Astrocyte of the cerebellum (primary cell): ENCODE measurements at regions not wholly inside any gene's neighbourhood (a gene's known extent, or its start where the extent isn't known, plus 50 kb on each side); places are given as distances from the start of the nearest gene placed in this dataset.

Source experiments
- DNase-seq: peaks from one replicate; pipeline ENCODE4 v3.0.0-alpha.2; 2011; ENCODE audit warnings: low read depth
- H3K4me3 ChIP-seq: 2 replicates; pipeline ENCODE4 v1.5.1; 2011; ENCODE audit warnings: mild to moderate bottlenecking, low read depth, low read length, moderate library complexity
- in situ Hi-C: cut with HindIII; loops from 2 replicates; pipeline ENCODE4 v1.10.0; 2017; ENCODE audit warnings: low sequenced_read_pairs
- TF ChIP-seq, protein P1 (sequence below): IDR thresholded peaks from 2 replicates; pipeline ENCODE4 v1.5.1; 2012; ENCODE audit warnings: low read length, low read depth, moderate library complexity, mild to moderate bottlenecking; ENCODE audit errors: missing control alignments

DNA sequence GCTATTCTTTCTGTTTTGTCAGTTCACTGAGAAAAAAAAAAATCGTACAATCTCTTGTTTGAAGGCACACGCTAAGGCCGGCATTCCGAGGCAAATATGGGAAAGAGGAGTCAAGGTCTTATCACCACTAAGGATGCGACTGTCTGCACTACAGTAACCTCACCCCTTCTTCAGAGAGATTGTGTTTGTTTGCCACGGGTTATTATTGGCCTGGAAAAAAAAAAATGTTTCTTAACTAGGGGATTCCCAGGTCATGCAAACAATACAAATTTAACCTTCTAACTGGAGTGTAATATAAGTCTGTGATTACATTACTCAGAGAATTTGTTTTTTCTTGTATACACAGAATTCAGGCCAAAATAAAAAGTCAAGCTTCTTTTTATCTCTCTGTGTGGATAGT, 168.3 kb downstream of the TMA16 start:
- TF ChIP-seq, protein P1, sequence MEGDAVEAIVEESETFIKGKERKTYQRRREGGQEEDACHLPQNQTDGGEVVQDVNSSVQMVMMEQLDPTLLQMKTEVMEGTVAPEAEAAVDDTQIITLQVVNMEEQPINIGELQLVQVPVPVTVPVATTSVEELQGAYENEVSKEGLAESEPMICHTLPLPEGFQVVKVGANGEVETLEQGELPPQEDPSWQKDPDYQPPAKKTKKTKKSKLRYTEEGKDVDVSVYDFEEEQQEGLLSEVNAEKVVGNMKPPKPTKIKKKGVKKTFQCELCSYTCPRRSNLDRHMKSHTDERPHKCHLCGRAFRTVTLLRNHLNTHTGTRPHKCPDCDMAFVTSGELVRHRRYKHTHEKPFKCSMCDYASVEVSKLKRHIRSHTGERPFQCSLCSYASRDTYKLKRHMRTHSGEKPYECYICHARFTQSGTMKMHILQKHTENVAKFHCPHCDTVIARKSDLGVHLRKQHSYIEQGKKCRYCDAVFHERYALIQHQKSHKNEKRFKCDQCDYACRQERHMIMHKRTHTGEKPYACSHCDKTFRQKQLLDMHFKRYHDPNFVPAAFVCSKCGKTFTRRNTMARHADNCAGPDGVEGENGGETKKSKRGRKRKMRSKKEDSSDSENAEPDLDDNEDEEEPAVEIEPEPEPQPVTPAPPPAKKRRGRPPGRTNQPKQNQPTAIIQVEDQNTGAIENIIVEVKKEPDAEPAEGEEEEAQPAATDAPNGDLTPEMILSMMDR = no peak
- no peak for DNase-seq
- in situ Hi-C loops = no loop called here
- H3K4me3 ChIP-seq = no peak overlapping the region

DNA sequence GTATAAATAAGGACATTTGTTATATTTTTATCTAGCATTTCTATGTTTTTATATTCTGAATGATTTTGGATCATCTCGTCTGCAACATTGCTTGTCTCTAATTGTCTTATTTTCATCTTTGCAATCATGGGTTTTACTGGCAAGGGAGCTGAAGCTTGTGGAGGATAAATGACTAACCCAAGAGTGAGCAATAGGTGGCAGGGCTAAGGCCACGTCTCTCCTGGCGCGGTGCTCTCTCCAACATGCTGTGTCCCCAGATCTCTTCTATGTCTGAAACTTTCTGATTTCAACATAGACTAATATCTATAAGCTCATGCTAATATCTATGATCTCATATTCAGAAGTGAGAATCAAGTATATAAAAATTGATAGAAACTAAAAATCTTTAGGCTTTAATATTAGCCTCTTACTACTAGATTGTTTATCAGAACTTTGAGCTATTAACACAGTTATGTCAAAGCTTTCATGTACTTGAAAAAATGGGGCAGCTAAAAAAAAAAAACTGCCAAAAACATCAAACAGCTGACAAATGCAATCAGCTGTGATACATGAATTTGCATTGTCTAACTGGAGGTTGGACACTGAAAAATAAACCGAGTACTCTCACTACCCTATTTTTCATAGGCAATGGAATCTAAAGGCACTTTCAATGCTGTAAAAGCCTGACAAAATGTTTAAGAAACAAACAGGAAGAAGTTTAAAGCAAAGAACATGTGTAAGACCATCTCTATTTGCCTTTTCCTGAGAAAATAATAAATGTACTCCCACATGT, 169.2 kb downstream of the TMA16 start:
- DNase-seq = no peak
- in situ Hi-C loops = no loop called here
- TF ChIP-seq, protein P1 = no peak
- H3K4me3 ChIP-seq = no peak overlapping the region

DNA sequence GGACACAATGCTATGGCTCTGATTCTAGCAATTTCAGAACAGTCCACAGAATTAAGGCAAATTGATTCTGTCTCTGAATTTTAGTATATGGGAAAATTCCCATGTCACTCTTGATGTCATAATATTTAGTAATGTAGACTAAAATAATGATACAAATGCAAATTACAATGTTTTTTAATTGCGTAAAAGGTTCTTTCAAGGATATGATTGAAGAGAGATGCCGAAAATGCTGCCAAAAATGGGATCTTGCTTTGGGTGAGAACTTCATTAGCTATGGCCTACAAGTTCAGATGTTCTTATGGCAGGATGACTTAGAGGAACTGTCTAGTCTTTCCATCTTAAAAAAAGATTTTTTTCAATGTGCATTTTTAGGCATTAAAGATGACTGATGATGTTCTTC, 170.6 kb downstream of the TMA16 start:
- no peak for DNase-seq
- in situ Hi-C loops = no loop called here
- H3K4me3 ChIP-seq = no peak overlapping the region
- TF ChIP-seq, protein P1 = no peak

DNA sequence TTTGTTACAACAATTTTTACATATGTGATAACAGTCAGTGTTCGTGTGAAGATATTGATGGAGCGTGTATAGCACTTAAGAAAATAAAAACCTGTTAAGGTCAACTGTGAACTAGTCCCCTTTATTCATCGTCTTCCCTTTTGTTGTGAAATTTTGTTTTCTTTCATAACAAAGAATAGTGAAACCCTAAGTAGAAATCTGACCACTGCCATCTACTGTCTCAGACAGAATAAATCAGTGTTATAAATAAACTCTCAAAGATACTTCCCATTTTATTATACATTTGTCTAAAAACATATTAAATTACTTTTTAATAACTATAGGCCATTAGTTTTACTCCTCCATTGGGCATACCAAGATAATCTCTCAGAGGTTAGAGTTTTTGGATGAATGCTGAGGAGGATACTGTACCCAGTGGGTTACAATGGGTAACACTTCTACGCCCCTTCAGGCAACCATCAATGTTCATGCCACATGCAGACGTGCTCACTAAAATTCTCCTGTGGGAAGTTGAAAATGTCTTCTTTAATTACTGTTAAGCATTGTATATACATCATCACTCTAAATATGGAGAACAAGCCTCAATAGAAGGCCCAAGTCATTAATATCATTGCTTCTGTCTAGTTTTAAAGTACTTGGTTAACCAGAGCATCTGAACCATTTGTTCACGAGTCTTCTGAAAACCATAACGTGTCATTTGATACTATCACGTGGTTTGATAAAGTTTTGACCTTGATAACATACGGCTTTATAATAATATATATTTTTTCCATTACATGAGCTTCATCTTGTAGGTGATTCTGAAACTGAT, 171.2 kb downstream of the TMA16 start:
- no peak for DNase-seq
- no peak overlapping the region for H3K4me3 ChIP-seq
- in situ Hi-C loops = no loop called here
- TF ChIP-seq, protein P1 = no peak

DNA sequence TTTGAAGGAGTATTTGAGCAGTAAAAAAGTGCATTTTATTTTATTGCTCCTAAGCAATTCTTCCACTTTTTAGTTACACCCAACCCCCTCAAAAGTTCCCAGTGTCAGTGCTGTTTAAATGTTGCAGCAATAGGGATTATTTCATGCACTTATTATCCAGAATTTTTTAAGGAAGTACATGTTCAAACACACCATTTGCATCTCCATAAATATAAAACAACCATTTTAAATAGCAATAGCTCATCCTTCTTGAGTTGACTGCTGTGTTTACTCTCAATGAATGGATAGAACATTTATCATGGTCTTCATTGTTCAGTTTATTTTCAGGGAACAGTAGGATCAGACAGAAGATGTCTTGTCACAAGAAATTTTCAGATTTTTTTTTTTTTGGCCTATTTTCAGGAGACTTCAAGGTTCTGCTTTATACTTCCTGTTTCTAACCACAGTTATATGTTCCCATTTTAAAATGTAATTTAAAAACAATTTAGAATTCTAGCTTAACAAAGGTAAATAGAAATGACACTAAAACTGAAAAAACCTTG, 171.9 kb downstream of the TMA16 start:
- no peak for DNase-seq
- in situ Hi-C loops = no loop called here
- TF ChIP-seq, protein P1 = no peak
- H3K4me3 ChIP-seq = no peak overlapping the region

DNA sequence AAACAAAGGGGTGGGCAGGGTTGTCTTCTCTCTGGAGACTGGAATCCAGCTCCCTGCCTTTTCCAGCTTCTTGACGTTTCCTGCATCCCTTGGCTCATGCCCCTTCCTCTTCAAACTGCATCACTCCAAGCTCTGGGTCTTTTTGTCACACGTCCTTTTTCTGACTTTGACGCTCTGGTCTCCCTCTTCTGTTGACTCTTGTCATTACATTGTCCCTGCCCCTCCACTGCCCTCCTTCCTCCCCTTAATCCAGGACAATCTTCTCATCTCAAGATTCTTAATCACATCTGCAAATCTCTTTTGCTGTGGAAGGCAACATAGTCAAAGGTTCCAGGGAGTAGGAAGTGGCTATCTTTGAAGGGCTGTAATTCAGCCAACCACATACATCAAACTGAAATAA, 178.3 kb downstream of the TMA16 start:
- TF ChIP-seq, protein P1 = no peak
- in situ Hi-C loops = no loop called here
- no peak overlapping the region for H3K4me3 ChIP-seq
- no peak for DNase-seq
